ENCODE measurements at regions not wholly inside any gene's neighbourhood (a gene's known extent, or its start where the extent isn't known, plus 50 kb on each side); places are given as distances from the start of the nearest gene placed in this dataset.

DNA sequence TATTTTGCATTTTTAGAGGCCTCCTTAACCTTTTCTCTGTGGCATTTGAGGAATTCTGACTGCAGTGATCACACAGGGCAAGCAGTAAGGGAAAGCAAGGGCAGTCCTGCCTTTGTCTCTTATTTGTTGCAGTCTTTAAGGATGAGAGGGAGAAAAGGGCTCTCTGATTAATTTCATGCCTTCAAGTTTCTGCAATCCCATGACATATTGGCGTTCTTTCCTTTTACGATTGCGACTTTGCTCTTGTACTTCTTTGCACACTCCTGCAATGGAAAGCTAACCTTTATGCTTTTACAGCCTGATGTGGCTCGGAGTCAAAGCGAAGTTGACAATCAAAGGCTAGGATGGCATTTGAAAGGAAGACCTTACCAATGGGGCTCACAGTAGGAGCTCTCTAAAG is 698.4 kb downstream of the DNAH5 start:
- TF ChIP-seq, protein P1, sequence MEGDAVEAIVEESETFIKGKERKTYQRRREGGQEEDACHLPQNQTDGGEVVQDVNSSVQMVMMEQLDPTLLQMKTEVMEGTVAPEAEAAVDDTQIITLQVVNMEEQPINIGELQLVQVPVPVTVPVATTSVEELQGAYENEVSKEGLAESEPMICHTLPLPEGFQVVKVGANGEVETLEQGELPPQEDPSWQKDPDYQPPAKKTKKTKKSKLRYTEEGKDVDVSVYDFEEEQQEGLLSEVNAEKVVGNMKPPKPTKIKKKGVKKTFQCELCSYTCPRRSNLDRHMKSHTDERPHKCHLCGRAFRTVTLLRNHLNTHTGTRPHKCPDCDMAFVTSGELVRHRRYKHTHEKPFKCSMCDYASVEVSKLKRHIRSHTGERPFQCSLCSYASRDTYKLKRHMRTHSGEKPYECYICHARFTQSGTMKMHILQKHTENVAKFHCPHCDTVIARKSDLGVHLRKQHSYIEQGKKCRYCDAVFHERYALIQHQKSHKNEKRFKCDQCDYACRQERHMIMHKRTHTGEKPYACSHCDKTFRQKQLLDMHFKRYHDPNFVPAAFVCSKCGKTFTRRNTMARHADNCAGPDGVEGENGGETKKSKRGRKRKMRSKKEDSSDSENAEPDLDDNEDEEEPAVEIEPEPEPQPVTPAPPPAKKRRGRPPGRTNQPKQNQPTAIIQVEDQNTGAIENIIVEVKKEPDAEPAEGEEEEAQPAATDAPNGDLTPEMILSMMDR (IDR thresholded peaks at IDR 0.05) = no peak
- no peak for TF ChIP-seq POLR2A (IDR thresholded peaks at IDR 0.05)

All from body of pancreas (tissue), 4 donors.